ENCODE measurements at regions not wholly inside any gene's neighbourhood (a gene's known extent, or its start where the extent isn't known, plus 50 kb on each side); places are given as distances from the start of the nearest gene placed in this dataset.

- Histone ChIP-seq H2BK15ac (ENCODE audit: low read depth, low read length) (no peak overlapping the region), H3K14ac (ENCODE audit: insufficient read depth, low read length) (no peak overlapping the region), H4K91ac (ENCODE audit: insufficient read length, low read depth, low read length) (no peak overlapping the region), H2BK20ac (ENCODE audit: low read depth, low read length, poor library complexity, severe bottlenecking) (no peak overlapping the region), H3K4ac (ENCODE audit: low read depth, low read length) (no peak overlapping the region), H3T11ph (ENCODE audit: low read length) (no peak overlapping the region), H3K27ac (ENCODE audit: insufficient read length, low read depth, low read length) (no peak overlapping the region), H3K9ac (ENCODE audit: extremely low read depth, insufficient read length, low read length) (no peak overlapping the region), H3K4me1 (ENCODE audit: insufficient read depth, low read length) (no peaks in the 10 kb centered on the region), H3K79me2 (ENCODE audit: insufficient read depth, low read length) (no peaks in the 10 kb centered on the region), H2BK12ac (ENCODE audit: insufficient read length, low read depth, low read length) (no peak overlapping the region), H3K18ac (ENCODE audit: insufficient read length, low read depth, low read length) (no peak overlapping the region), H3K23ac (ENCODE audit: insufficient read length, low read depth, low read length) (no peak overlapping the region), H3K56ac (ENCODE audit: insufficient read length, low read depth, low read length) (no peak overlapping the region), H3K27me3 (ENCODE audit: insufficient read depth, low read length) (no peaks in the 10 kb centered on the region), H2BK5ac (ENCODE audit: insufficient read length, low read length) (no peak overlapping the region), H3K4me2 (ENCODE audit: insufficient read depth, insufficient read length, low read length) (no peak overlapping the region), H2BK120ac (ENCODE audit: low read depth, low read length, poor library complexity, severe bottlenecking) (no peak overlapping the region), H3K79me1 (ENCODE audit: insufficient read depth, low read depth, low read length, poor library complexity, severe bottlenecking) (no peaks in the 10 kb centered on the region), H4K5ac (ENCODE audit: insufficient read length, low read depth, low read length) (no peak overlapping the region), H2AK5ac (ENCODE audit: insufficient read length, low read length) (no peak overlapping the region), H4K8ac (replicated peaks; ENCODE audit: insufficient read length, low read depth, low read length) (no peak overlapping the region), H4K20me1 (ENCODE audit: control insufficient read depth, insufficient read depth, insufficient read length) (no peaks in the 10 kb centered on the region), H3K23me2 (ENCODE audit: insufficient read length, low read depth, low read length, poor library complexity, severe bottlenecking) (no peaks in the 10 kb centered on the region), H2AFZ (ENCODE audit: low read length) (no peak overlapping the region), H3K9me3 (ENCODE audit: control insufficient read depth, low read depth, low read length) (no peaks in the 10 kb centered on the region)
- Mint-ChIP-seq H3K36me3 (ENCODE audit: insufficient read depth in 1 of 3, low read depth in 3 of 3) (no peaks in the 10 kb centered on the region), H3K27me3 (ENCODE audit: low read depth) (no peaks in the 10 kb centered on the region), H3K27ac (no peak overlapping the region), H3K9me3 (no peaks in the 10 kb centered on the region), H3K4me3 (no peak overlapping the region), H3K4me1 (peaks cover 0 to 4% of the 10 kb centered on the region in 2 experiments; a peak in 2 of 4 replicates)
- no peak for TF ChIP-seq CTCF (conservative IDR thresholded peaks at IDR 0.05)
- no CpG with 5 or more reads among the region's 5 CpGs for WGBS (ENCODE audit: extremely low coverage, insufficient read length, low lambda C conversion rate)
- DNase-seq, result no peak
Measured at GRCh38 chr1:90296327-90296726, 301.4 kb downstream of the ZNF326 start.
